GM12878 (cell line): ENCODE measurements at regions not wholly inside any gene's neighbourhood (a gene's known extent, or its start where the extent isn't known, plus 50 kb on each side); places are given as distances from the start of the nearest gene placed in this dataset.

Experiments used
- ATAC-seq: fragments of 200-7000 bp; cut with Tn5 transposase; 3 replicates; pipeline ENCODE4 v1.9.1; 2020; ENCODE audit warnings: mild to moderate bottlenecking, moderate library complexity
- BruUV-seq: library from RNA; stranded (reverse); fragments of 400-500 nt; replicated peaks from 2 replicates; lab custom pipeline; 2021; lab: Mats Ljungman, UMichigan
- CTCF ChIA-PET: fragments of 300-600 bp; sonication (Branson Sonifier 250); formaldehyde crosslinking; extraction: SDS; loops from one replicate; lab custom pipeline; 2021; ENCODE audit warnings: inconsistent platforms; lab: Yijun Ruan, JAX
- POLR2A ChIA-PET: fragments of 350-600 bp; formaldehyde crosslinking; extraction: SDS; loops from one replicate; lab custom pipeline; 2021; ENCODE audit warnings: inconsistent platforms; lab: Charles Lee
- RAD21 ChIA-PET: fragments of 300-600 bp; sonication (Branson Sonifier 250); formaldehyde crosslinking; loops from one replicate; lab custom pipeline; 2023; ENCODE audit warnings: antibody characterized with exemption; ENCODE audit not compliant: unreplicated experiment; lab: Charles Lee
- SMC1A ChIA-PET: fragments of 300-600 bp; sonication (Branson Sonifier 250); formaldehyde crosslinking; loops from one replicate; lab custom pipeline; 2023; ENCODE audit not compliant: unreplicated experiment, uncharacterized antibody; lab: Charles Lee
- DNase-seq: peaks from one replicate; pipeline ENCODE4 v3.0.0-alpha.2; 2011; ENCODE audit warnings: low read depth, low spot score
- FAIRE-seq: peaks from 3 replicates; lab custom pipeline; 2011; peaks lifted over from hg19 to GRCh38; lab: Jason Lieb, UNC
- H2AFZ ChIP-seq: 2 replicates; pipeline ENCODE4 v1.6.0; 2011; ENCODE audit warnings: low read depth, low read length, control low read depth; ENCODE audit not compliant: control insufficient read depth
- H3K27ac ChIP-seq: 2 replicates; pipeline ENCODE4 v1.5.1; 2011; ENCODE audit warnings: control low read depth; ENCODE audit not compliant: control insufficient read depth, insufficient read depth
- H3K27me3 ChIP-seq, 2 experiments: replicated peaks in 1 of 2; 2 replicates each; pipeline versions ENCODE4 v1.6.0 to v1.6.1; 2011; ENCODE audit warnings: low read length in 1 of 2; ENCODE audit not compliant: control insufficient read depth in 2 of 2, insufficient read depth in 2 of 2
- H3K36me3 ChIP-seq, 2 experiments: 2 replicates each; pipeline ENCODE4 v1.5.1; 2011; ENCODE audit warnings: low read length in 1 of 2; ENCODE audit not compliant: control insufficient read depth in 2 of 2, insufficient read depth in 2 of 2
- H3K4me1 ChIP-seq: 2 replicates; pipeline ENCODE4 v1.6.1; 2011; ENCODE audit warnings: mild to moderate bottlenecking, low read length, moderate library complexity, mixed read lengths; ENCODE audit not compliant: control insufficient read depth, insufficient read depth
- H3K4me2 ChIP-seq: 2 replicates; pipeline ENCODE4 v1.6.0; 2011; ENCODE audit warnings: control low read depth; ENCODE audit not compliant: control insufficient read depth, insufficient read depth
- H3K4me3 ChIP-seq: fragments of 200-600 bp; sonication (generic); 2 replicates; pipeline ENCODE4 v1.5.1; 2016
- H3K79me2 ChIP-seq: 2 replicates; pipeline ENCODE4 v1.6.0; 2011; ENCODE audit warnings: low read length; ENCODE audit not compliant: control insufficient read depth, insufficient read depth
- H3K9ac ChIP-seq: 2 replicates; pipeline ENCODE4 v1.8.0; 2011; ENCODE audit warnings: low read length, control low read depth, mixed read lengths; ENCODE audit not compliant: control insufficient read depth, insufficient read depth
- H3K9me3 ChIP-seq: replicated peaks from 3 replicates; pipeline ENCODE4 v1.5.1; 2011; ENCODE audit warnings: mild to moderate bottlenecking, low read length; ENCODE audit not compliant: control insufficient read depth, insufficient read depth
- H4K20me1 ChIP-seq: 2 replicates; pipeline ENCODE4 v1.6.0; 2011; ENCODE audit not compliant: control insufficient read depth, insufficient read depth
- BHLHE40 ChIP-seq, 2 experiments: fragments of 450-650 bp in 1 of 2; IDR thresholded peaks; 2 replicates each; pipeline ENCODE4 v1.6.1; 2011 to 2017; ENCODE audit warnings: low read depth in 2 of 2, borderline replicate concordance in 1 of 2, improper control_type of control experiment in 1 of 2, low read length in 1 of 2, mild to moderate bottlenecking in 1 of 2
- CHD4 ChIP-seq: fragments of 200-600 bp; sonication (generic); IDR thresholded peaks from 2 replicates; pipeline ENCODE4 v1.6.1; 2016; ENCODE audit warnings: mild to moderate bottlenecking
- CREB1 ChIP-seq: IDR thresholded peaks from 2 replicates; pipeline ENCODE4 v1.6.1; 2012; ENCODE audit warnings: low read depth, mild to moderate bottlenecking, inconsistent platforms
- DPF2 ChIP-seq: fragments of 450-650 bp; IDR thresholded peaks from 2 replicates; pipeline ENCODE4 v1.6.1; 2017; ENCODE audit warnings: mild to moderate bottlenecking
- ESRRA ChIP-seq: IDR thresholded peaks from 2 replicates; pipeline ENCODE4 v1.6.1; 2012; ENCODE audit warnings: mild to moderate bottlenecking, low read length, improper control_type of control experiment
- PML ChIP-seq: IDR thresholded peaks from 2 replicates; pipeline ENCODE4 v1.6.1; 2012; ENCODE audit warnings: low read length, inconsistent platforms
- POLR2AphosphoS2 ChIP-seq: IDR thresholded peaks from 2 replicates; pipeline ENCODE4 v1.6.1; 2011; ENCODE audit warnings: low read depth, mild to moderate bottlenecking, low read length, improper control_type of control experiment, moderate library complexity
- SMAD1 ChIP-seq: fragments of 450-650 bp; IDR thresholded peaks from 2 replicates; pipeline ENCODE4 v1.6.1; 2018; ENCODE audit warnings: mild to moderate bottlenecking, low read depth; ENCODE audit not compliant: partially characterized antibody
- SMAD5 ChIP-seq: IDR thresholded peaks from 2 replicates; pipeline ENCODE4 v1.6.1; 2016; ENCODE audit warnings: antibody characterized with exemption, low read depth
- ZSCAN29 ChIP-seq: fragments of 450-650 bp; IDR thresholded peaks from 2 replicates; pipeline ENCODE4 v1.6.1; 2017; ENCODE audit warnings: mild to moderate bottlenecking, moderate library complexity
- WGBS: methylation state at CpG from one replicate; pipeline ENCODE4 v1.1.6; 2016; ENCODE audit warnings: low lambda C conversion rate; ENCODE audit not compliant: insufficient replicate concordance, insufficient coverage; ENCODE audit errors: missing lambda C conversion rate; 5-methylcytosine and 5-hydroxymethylcytosine counted together
- in situ Hi-C: fragments of 300-500 bp; cut with MboI; formaldehyde crosslinking; loops from 9 replicates; pipeline ENCODE4 v1.14.3; 2018; ENCODE audit warnings: mixed read lengths
- intact Hi-C: fragments of 100-400 bp; cut with micrococcal nuclease; formaldehyde crosslinking; loops from one replicate; pipeline ENCODE4 v1.14.2; 2022; ENCODE audit not compliant: unreplicated experiment
- TF ChIP-seq, protein P1 (sequence below): fragments of 450-650 bp; IDR thresholded peaks from 2 replicates; pipeline ENCODE4 v1.6.1; 2016; ENCODE audit warnings: mild to moderate bottlenecking

DNA sequence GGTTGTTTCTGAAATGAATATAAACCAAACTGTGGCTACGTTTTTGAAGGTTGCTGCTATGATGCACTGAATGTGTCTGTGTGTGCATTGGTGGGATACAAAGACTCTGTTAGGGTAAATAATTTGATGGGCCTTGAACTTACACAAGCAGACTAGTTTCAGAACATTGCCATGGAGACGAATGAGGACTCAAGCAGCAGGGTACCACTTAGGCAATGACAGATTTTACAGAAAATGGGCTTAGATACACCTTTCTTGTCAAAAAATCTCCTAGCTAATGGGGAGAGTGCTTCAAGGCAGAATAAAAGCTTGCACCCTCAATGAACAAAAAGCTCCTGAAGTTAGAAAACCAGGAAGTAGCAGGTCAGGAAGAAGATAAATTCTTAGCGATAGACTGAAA, 55.7 kb downstream of the IER5 start:
- FAIRE-seq (no peak), DNase-seq (no peak), ATAC-seq (no peak)
- H3K9me3 ChIP-seq: no peaks in the 10 kb centered on the region; the same call in 2 of the 3 replicates
- peaks cover 38% of the 10 kb centered on the region for H3K4me1 ChIP-seq
- no peak overlapping the region for H3K27ac ChIP-seq
- H3K36me3 ChIP-seq: no peaks in the 10 kb centered on the region
- in situ Hi-C loops (loop anchor here (5.0 kb wide), 2 partner anchors 107 to 262 kb away; no protein-coding TSS in a partner anchor), intact Hi-C loops (loop anchor here (10.0 kb wide), 1 partner anchor 509 kb away; the partner anchor contains the start of gene XPR1)
- H3K9ac ChIP-seq: no peak overlapping the region
- H3K27me3 ChIP-seq: no peaks in the 10 kb centered on the region
- no peak overlapping the region for H3K4me3 ChIP-seq
- H4K20me1 ChIP-seq: no peaks in the 10 kb centered on the region
- SMC1A ChIA-PET: interaction anchor here (0.6 to 36.3 kb wide), 17 partner anchors 9 to 514 kb away, joined by 3 to 1399 read pairs (median 46); partner anchors contain the start of genes IER5 and MR1
- CTCF ChIA-PET: interaction anchor here (0.6 to 36.6 kb wide), 14 partner anchors 7 to 259 kb away, joined by 3 to 1067 read pairs (median 46); partner anchors contain the start of genes IER5 and MR1
- POLR2A ChIA-PET: interaction anchor here (0.8 to 2.6 kb wide), 6 partner anchors 11 to 262 kb away, joined by 3 to 17 read pairs (median 4); no protein-coding TSS in a partner anchor
- H3K79me2 ChIP-seq: peaks cover 2% of the 10 kb centered on the region; the same call in 1 of the 2 replicates
- WGBS: 64% methylated on average over 3 of the region's 3 CpGs
- TF ChIP-seq SMAD1: no peak
- TF ChIP-seq POLR2AphosphoS2: no peak
- no peak for TF ChIP-seq CHD4
- TF ChIP-seq CREB1: no peak
- no peak for TF ChIP-seq DPF2
- TF ChIP-seq, protein P1, sequence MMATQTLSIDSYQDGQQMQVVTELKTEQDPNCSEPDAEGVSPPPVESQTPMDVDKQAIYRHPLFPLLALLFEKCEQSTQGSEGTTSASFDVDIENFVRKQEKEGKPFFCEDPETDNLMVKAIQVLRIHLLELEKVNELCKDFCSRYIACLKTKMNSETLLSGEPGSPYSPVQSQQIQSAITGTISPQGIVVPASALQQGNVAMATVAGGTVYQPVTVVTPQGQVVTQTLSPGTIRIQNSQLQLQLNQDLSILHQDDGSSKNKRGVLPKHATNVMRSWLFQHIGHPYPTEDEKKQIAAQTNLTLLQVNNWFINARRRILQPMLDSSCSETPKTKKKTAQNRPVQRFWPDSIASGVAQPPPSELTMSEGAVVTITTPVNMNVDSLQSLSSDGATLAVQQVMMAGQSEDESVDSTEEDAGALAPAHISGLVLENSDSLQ: no peak
- TF ChIP-seq BHLHE40 (IDR thresholded peaks at IDR 0.05; ENCODE audit: borderline replicate concordance in 1 of 2, low read depth in 2 of 2, low read length in 1 of 2): no peak
- TF ChIP-seq SMAD5: no peak
- no peak for TF ChIP-seq ESRRA
- no peak for TF ChIP-seq PML
- TF ChIP-seq ZSCAN29: no peak
- RAD21 ChIA-PET: interaction anchor here (1.0 to 21.2 kb wide), 13 partner anchors 7 to 260 kb away, joined by 3 to 966 read pairs (median 33); partner anchors contain the start of genes IER5 and MR1
- no peak overlapping the region for H3K4me2 ChIP-seq
- no TSS peak for BruUV-seq
- H2AFZ ChIP-seq: no peak overlapping the region
